ENCODE measurements at regions not wholly inside any gene's neighbourhood (a gene's known extent, or its start where the extent isn't known, plus 50 kb on each side); places are given as distances from the start of the nearest gene placed in this dataset.
"Not testable (repeated sequence)": the region's sequence is repeated elsewhere in the genome, so short reads cannot be mapped to it uniquely, and the experiment has no call there.

- not testable (repeated sequence) for DNase-seq (ENCODE audit: low spot score)
Measured at GRCh38 chr5:92132294-92132908, 749.3 kb upstream of the ARRDC3 start.

DNA sequence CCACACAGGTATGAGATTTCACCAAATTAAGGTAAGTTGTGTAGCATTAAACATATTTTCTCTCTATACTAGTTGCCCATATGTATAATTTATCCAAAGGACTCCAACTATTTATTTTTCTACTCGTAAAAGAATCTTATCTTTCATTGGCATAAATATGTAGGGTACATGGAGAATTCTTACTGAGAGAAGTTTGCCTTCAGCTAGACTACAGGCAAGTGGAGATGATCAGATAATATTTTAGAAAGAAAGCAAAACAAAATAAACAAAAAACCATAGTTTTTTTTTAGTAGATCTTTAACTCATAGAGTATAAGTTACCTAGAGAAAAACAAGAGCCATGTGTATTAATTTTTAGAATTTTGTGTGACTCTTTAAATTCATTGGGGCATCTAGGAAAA is 743.1 kb upstream of the ARRDC3 start:
- no peak for DNase-seq (ENCODE audit: low spot score)

DNA sequence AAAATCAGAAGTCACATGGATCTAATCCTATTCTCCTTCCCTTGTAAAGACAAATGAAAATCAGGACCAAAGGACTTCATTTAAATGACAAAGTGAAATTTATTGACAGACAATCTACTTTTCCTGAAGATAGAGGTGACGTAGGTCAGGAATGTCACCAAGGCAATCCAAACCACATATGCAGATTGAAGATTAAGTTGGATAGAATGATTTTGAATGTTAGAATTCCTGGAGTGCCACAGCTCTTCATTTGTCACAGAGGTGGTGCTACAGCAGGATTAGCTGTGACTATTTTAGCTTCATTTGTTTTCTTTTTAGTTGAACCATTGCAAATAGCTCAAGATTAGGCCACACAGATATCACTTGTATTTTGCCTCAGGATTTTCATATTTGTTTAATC is 736.0 kb upstream of the ARRDC3 start:
- no peak for DNase-seq (ENCODE audit: low spot score)

- no peak for DNase-seq (ENCODE audit: low spot score)
Measured at GRCh38 chr5:92106808-92107207, 723.7 kb upstream of the ARRDC3 start.

DNA sequence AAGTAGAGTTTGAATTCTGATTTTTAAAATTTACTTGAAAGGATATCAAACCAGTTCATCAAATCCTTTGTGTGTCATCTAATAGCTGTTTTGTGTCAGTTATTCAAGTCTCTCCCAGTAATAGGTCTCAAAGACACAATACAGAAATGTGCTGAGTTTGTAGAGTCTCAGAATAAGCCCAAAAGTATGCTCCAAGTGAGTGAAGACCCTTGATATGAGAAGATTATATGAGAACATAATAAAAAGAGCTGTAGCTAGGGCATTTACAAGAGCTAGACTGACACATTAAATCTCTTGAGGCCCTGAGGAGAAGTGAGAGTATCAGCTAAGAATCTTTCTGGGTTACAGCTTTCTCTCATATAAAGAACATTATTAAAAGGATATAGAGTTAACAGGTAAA is 721.0 kb upstream of the ARRDC3 start:
- no peak for DNase-seq (ENCODE audit: low spot score)

- no peak for DNase-seq (ENCODE audit: low spot score)
Measured at GRCh38 chr5:92102313-92102712, 719.2 kb upstream of the ARRDC3 start.

- DNase-seq (ENCODE audit: low spot score) = no peak
Measured at GRCh38 chr5:92092239-92092638, 709.1 kb upstream of the ARRDC3 start.

DNA sequence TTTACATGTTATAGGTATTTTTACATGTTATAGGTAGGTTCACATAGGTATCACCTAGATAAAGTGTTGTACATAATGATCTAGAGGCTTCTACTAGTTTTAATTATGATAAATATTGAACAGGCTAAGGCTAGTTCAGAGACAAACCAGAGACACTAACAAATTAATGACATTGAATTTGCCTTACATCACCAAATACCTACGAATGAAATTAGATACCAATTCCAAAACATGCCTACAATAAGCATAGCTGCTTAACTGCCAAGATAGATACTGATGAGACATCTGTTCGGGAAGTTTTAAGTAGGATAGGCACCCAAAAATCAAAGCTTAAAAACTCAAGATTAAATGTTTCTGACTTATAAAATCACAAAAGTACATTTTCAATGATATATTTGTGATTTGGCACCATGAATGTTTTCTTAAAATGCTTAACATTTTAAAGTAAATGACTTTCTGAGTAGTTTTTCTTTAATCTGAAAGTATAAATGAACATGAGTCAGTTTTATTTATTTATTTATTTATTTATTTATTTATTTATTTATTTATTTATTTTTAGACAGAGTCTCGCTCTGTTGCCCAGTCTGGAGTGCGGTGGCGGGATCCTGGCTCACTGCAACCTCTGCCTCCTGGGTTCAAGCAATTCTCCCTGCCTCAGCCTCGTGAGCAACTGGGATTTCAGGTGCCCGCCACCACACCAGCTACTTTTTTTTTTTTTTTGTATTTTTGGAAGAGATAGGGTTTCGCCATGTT is 703.1 kb upstream of the ARRDC3 start:
- no peak for DNase-seq (ENCODE audit: low spot score)

DNA sequence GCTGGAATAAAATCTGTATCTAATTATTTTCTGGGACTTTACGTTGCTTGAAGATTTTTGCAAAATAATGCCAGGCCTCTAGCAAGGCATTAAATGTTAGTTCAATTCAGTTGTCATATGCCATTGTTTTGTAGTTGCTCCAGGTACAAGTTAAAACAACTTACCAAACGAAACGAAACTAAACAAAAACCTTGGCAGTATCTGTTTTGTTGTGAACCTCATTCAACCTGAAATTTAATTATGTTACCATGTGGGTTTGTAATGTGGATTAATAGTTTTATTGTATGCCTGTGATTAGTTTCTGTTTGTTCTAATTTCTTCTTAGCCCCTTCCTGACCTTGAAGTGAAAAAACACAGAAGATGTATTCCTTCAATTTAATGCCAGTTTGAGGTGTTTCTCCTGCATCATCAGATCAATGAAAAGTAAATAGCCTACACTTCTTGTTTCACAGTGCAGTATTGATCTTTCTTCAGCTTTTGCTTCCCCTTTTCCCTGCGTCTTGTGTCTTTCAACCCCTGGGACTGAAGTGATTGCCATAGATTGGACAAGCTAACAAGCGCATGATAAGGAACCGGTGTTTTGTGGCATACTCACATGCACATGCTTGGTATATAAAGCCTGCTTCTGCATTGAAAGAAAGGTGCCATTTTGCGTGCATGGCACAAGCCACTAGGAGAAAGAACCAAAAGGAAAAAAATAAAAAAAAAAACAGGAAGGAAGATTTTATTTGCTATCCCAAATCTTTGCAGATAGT is 699.0 kb upstream of the ARRDC3 start:
- no peak for DNase-seq (ENCODE audit: low spot score)

DNA sequence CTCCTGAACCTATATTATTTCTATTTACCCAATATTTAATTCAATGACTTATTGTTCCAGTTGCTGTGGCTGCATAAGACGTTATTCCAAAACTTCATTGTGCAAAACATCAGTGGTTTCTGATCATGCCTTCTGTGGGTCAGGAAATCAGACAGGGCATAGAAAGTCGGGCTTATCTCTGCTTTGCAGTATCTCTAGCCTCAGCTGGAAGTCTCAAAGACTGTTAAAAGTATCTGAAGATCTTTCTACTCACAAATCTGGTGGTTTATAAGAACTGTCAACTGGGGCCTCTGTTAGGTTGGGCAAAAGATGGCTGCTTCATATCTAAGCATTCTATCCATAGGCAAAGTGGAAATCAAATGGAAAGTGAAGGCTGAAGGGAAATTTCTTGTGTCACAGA is 687.7 kb upstream of the ARRDC3 start:
- DNase-seq (ENCODE audit: low spot score) = no peak

DNA sequence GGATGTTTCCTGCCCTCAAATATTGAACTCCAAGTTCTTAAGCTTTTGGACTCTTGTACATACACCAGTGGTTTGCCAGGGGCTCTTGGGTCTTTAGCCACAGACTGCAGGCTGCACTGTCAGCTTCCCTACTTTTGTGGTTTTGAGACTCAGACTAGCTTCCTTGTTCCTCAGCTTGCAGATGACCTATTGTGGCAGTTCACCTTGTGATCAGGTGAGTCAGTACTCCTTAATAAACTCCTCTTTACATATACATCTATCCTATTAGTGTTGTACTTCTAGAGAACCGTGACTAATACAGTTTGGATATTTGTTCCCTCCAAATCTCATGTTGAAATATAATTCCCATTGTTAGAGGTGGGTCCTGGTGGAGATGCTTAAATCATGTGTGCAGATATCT is 681.9 kb upstream of the ARRDC3 start:
- no peak for DNase-seq (ENCODE audit: low spot score)

GRCh38 chr5:92051741-92052140 is 668.6 kb upstream of the ARRDC3 start:
- DNase-seq (ENCODE audit: low spot score) = no peak

- no peak for DNase-seq (ENCODE audit: low spot score)
Measured at GRCh38 chr5:92050970-92051369, 667.9 kb upstream of the ARRDC3 start.

GRCh38 chr5:92041911-92042660 is 659.0 kb upstream of the ARRDC3 start:
- no peak for DNase-seq (ENCODE audit: low spot score)

GRCh38 chr5:92041206-92041605 is 658.1 kb upstream of the ARRDC3 start:
- no peak for DNase-seq (ENCODE audit: low spot score)

GRCh38 chr5:92029792-92030191 is 646.7 kb upstream of the ARRDC3 start:
- not testable (repeated sequence) for DNase-seq (ENCODE audit: low spot score)

GRCh38 chr5:92023555-92023954 is 640.4 kb upstream of the ARRDC3 start:
- no peak for DNase-seq (ENCODE audit: low spot score)

GRCh38 chr5:92023141-92023471 is 640.0 kb upstream of the ARRDC3 start:
- no peak for DNase-seq (ENCODE audit: low spot score)

DNA sequence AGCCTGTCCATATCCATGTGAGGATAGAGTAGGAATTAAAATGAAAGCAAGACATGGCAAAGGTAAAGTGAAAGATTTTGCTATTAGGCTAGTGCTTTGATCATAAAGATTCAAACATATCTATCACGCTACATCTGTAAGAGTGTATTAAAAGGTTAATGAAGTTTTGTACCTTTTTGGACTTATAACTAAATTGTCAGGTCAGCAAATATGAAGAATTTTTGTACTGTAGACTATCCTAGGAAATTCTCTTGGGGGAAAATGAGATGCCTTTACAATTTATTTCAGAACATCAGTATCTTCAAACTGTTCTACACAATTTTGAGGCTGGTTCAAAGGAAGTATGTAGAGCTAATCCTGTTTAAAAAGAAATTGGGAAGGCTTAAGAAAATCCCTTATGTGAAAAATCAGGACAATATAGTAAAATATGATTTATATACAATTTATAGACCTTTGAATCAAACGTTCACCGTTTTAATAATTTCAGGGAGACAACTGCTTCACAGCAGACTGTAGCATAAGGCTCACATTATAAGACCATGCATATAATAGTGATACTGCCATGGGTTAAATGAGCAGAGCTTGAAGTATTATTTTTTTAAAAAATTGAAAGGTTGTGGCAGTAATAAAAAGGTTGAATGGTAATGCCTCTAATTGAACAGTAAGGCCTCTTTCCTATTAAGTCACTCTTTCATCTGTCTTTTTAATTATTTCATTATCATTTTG is 639.5 kb upstream of the ARRDC3 start:
- DNase-seq (ENCODE audit: low spot score) = no peak

DNA sequence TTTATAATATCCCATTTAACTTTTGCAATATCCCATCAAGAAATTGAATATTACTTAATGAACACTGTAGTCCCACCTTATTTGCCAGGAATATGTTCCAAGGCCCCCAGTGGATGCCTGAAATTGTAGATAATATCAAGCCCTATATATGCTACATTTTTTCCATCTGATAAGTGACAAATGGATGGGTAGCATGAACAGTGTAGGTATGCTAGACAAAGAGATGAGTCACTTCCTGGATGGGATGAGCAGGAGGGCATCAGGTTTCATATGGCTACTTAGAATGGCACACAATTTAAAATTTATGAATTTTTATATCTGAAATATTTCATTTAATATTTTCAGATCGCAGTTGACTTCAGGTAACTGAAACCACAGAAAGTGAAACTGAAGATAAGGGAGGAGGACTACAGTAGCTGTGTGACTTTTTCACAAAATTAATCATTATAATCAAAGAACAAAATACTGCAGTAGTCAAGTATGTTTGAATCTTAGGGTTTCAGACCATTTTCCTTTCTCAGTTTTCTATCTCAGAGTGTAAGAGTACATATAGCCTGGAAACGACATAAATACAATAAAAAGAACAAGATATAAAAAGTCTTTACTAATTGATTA is 636.4 kb upstream of the ARRDC3 start:
- DNase-seq (ENCODE audit: low spot score) = no peak

- DNase-seq (ENCODE audit: low spot score) = no peak
Measured at GRCh38 chr5:92017776-92018175, 634.7 kb upstream of the ARRDC3 start.

All from CD4-positive, alpha-beta T cell treated with Interleukin-15 for 4 hours (primary cell).